ENCODE measurements at regions not wholly inside any gene's neighbourhood (a gene's known extent, or its start where the extent isn't known, plus 50 kb on each side); places are given as distances from the start of the nearest gene placed in this dataset.

- no peak for DNase-seq (ENCODE audit: low read depth, low spot score)
- ChIA-PET CTCF (no interaction called here), POLR2A (no interaction called here)
- no peak overlapping the region for H3K27ac ChIP-seq (ENCODE audit: low read depth, low read length)
- TF ChIP-seq CTCF (IDR thresholded peaks at IDR 0.05; ENCODE audit: low read depth, low read length), result no peak
- peaks cover 22% of the 10 kb centered on the region for H3K9me3 ChIP-seq (ENCODE audit: control insufficient read depth, insufficient read depth, low read length)
- H3K27me3 ChIP-seq (ENCODE audit: control insufficient read depth, insufficient read depth, low read length), result no peaks in the 10 kb centered on the region
- H3K4me3 ChIP-seq (ENCODE audit: low read depth, low read length), result no peak overlapping the region
Measured at GRCh38 chr9:115385383-115386122, 267.6 kb upstream of the TNC start.

- ChIA-PET POLR2A (no interaction called here), CTCF (no interaction called here)
- Histone ChIP-seq H3K27me3 (ENCODE audit: control insufficient read depth, insufficient read depth, low read length) (no peaks in the 10 kb centered on the region), H3K4me3 (ENCODE audit: low read depth, low read length) (no peak overlapping the region), H3K27ac (ENCODE audit: low read depth, low read length) (no peak overlapping the region), H3K9me3 (ENCODE audit: control insufficient read depth, insufficient read depth, low read length) (peaks cover 19% of the 10 kb centered on the region)
- no peak for TF ChIP-seq CTCF (IDR thresholded peaks at IDR 0.05; ENCODE audit: low read depth, low read length)
- DNase-seq (ENCODE audit: low read depth, low spot score), result no peak
Measured at GRCh38 chr9:115386963-115387770, 269.2 kb upstream of the TNC start.

- no peak overlapping the region for H3K4me3 ChIP-seq (ENCODE audit: low read depth, low read length)
Measured at GRCh38 chr9:115391168-115391825, 273.3 kb upstream of the TNC start.

GRCh38 chr9:115393976-115394775 is 276.2 kb upstream of the TNC start:
- ChIA-PET POLR2A (no interaction called here), CTCF (no interaction called here)
- Histone ChIP-seq H3K9me3 (ENCODE audit: control insufficient read depth, insufficient read depth, low read length) (no peaks in the 10 kb centered on the region), H3K27me3 (ENCODE audit: control insufficient read depth, insufficient read depth, low read length) (no peaks in the 10 kb centered on the region), H3K4me3 (ENCODE audit: low read depth, low read length) (no peak overlapping the region), H3K27ac (ENCODE audit: low read depth, low read length) (no peak overlapping the region)
- DNase-seq (ENCODE audit: low read depth, low spot score), result no peak
- no peak for TF ChIP-seq CTCF (IDR thresholded peaks at IDR 0.05; ENCODE audit: low read depth, low read length)

More at GRCh38 chr9:115391168-115391825, 273.3 kb upstream of the TNC start:
- Histone ChIP-seq H3K9me3 (ENCODE audit: control insufficient read depth, insufficient read depth, low read length) (no peaks in the 10 kb centered on the region), H3K27ac (ENCODE audit: low read depth, low read length) (no peak overlapping the region), H3K27me3 (ENCODE audit: control insufficient read depth, insufficient read depth, low read length) (no peaks in the 10 kb centered on the region)
- CTCF ChIA-PET, result no interaction called here
- POLR2A ChIA-PET, result no interaction called here
- no peak for TF ChIP-seq CTCF (IDR thresholded peaks at IDR 0.05; ENCODE audit: low read depth, low read length)
- no peak for DNase-seq (ENCODE audit: low read depth, low spot score)
